LNCAP (cell line): ENCODE measurements at regions not wholly inside any gene's neighbourhood (a gene's known extent, or its start where the extent isn't known, plus 50 kb on each side); places are given as distances from the start of the nearest gene placed in this dataset.

Source experiments
- TF ChIP-seq, protein P1 (sequence below): fragments of 450-650 bp; IDR thresholded peaks from 2 replicates; pipeline ENCODE4 v1.5.1; 2017; ENCODE audit warnings: mild to moderate bottlenecking

DNA sequence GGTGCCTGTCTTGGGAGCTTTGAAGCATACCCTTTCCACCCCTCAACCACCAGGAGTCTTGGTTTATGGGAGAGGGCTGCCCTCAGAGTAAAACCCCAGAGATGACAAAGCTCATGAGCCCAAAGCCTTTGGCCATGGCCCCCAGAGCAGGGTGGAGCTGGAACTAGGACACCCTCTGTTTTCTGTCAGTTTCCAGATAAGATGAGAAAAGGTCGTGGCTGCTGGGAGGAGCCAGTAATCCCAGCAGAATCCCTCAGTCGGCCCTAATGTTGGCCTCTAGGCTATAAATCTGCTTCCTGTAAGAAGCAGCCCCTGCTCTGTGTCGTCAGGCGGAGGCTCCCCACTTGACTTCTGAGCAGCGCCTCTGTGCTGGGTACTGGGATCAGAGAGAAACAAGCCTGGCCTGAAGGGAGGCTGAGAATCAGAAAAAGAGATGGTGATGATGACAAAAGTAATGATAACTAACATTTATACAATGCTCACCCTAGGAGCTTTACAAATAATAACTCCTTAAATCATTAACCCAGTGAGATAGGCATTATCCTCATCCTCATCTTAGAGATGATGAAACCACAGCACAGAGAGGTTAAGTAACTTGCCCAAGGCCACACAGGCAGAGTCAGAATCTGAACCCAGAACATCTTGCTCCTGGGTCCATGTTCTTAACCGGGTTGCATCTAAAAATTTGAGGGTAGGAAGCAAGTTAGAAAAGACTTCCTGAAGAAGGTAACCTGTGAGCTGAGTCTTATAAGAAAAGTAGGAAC, 471.4 kb downstream of the SOX6 start:
- TF ChIP-seq, protein P1, sequence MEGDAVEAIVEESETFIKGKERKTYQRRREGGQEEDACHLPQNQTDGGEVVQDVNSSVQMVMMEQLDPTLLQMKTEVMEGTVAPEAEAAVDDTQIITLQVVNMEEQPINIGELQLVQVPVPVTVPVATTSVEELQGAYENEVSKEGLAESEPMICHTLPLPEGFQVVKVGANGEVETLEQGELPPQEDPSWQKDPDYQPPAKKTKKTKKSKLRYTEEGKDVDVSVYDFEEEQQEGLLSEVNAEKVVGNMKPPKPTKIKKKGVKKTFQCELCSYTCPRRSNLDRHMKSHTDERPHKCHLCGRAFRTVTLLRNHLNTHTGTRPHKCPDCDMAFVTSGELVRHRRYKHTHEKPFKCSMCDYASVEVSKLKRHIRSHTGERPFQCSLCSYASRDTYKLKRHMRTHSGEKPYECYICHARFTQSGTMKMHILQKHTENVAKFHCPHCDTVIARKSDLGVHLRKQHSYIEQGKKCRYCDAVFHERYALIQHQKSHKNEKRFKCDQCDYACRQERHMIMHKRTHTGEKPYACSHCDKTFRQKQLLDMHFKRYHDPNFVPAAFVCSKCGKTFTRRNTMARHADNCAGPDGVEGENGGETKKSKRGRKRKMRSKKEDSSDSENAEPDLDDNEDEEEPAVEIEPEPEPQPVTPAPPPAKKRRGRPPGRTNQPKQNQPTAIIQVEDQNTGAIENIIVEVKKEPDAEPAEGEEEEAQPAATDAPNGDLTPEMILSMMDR = no peak

DNA sequence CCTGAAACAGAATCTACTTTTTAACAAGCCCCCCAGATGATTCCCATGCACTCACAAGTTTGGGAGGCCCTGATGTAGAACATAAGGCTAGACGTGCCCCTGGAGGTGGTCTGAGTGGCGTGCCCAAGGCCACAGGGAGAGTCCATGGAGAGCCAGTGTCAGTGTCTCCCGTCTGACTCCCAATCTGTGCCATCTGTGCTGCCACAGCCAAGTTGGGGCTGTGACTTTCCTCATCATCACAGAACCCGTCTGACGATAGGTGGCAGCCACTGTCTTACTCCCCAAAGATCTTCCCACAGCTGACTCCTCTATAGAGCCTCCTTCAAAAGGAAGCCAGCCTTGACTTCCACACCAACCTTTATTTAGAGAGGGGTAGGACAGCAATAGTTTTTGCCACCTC, 470.5 kb downstream of the SOX6 start:
- TF ChIP-seq, protein P1 = no peak

DNA sequence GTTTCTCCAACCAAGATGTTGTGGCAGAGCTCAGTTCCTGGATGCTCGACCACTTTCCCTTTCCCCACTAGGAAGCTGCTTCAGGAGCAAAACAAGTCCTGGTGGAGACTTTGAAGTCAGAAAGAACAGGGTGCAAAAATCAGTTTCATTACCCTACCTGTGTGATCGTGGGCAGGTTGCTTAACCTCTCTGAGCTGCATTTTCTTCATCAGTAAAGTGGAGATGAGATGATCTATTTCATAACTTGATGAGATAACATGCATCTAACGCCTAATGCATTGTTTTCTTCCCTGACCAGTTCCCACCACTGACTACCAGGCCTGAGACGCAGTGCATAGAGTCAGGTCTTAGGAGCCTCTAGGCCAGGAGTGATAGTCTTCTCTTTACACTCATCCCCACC, 470.0 kb downstream of the SOX6 start:
- TF ChIP-seq, protein P1 = no peak

DNA sequence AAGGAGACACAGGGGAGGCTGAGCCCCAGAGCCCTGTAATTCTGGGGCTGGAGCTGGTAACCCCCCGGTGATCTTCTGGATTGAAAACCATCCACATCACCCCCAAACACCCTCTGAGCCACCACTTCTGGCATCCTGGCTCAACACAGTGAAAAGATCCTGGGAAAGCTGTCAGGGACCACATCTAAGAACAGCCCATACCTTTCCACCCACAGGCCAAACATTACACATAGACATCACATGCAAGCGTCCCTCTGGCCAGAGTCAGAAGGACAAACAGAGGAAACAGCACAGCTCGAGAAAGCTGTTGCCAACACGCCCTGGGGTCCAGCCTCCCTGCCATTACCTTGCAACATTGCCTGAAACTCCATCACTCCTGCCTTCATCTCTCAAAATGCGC, 469.5 kb downstream of the SOX6 start:
- TF ChIP-seq, protein P1 = no peak

DNA sequence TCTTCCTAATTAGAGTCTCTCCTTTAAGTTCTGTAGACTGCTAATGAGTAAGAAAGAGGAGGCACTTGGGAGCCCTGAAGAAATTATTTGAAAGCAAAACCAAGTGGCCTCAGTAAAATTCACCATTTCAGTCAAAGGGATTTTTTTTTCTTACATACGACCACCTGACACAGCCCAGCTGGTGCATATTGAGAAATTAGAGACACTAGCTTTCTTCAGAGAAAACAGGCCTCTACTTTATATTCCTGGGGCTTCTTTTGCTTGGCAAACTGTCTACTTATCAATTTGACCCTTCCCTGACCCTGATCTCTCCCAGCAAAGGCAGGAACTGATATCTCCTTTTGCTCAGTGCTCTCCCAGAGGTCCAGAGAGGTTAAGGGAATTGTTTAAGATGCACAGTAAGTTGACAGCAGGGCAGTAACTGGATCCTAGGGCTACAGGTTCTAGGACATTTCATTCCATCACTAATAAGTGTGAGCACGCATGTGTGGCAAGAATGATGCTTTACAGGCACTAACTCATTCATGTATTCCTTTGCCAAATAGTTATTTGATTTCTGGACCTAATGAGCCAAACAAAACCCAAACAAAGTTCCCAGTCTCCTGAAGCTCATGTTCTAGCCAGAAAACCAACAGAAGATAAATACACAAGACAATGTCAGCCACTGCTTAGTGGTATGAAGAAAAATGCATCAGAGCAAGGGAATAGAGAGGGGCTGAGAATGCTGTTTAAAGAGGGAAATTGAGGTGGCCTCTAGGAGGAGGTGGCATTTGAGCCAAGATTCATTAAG, 467.6 kb downstream of the SOX6 start:
- TF ChIP-seq, protein P1 = no peak

DNA sequence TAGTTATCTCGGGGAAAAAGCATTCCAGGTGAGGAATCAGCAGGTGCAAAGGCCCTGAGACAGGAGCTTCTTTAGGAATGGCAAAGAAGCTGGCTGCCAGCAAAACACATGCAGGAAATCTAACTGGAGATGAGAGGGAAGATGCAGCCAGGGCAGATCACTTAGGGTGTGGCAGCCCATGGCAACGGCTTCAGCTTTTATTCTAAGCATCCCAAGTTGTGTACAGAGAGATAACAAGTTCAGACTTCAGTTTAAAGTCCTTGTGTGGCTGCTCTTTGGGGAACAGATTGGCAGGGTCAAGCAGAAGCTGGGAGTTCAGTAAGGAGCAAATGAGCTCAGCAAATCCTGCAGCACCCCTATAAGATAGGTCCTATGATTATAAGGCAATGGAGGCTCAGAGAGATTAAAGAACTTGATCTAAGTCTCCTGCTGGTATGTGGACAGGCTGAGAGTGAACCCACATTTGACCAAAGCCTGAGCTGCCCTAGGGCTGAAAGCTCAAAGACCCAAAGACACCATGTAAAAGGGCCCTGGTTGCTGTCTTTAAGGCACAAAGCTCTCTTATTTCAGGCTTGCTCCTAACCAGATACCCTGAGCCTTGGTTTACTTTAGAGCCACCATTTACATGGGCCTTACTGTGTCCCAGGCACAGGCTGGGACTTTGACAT, 466.8 kb downstream of the SOX6 start:
- TF ChIP-seq, protein P1 = no peak

DNA sequence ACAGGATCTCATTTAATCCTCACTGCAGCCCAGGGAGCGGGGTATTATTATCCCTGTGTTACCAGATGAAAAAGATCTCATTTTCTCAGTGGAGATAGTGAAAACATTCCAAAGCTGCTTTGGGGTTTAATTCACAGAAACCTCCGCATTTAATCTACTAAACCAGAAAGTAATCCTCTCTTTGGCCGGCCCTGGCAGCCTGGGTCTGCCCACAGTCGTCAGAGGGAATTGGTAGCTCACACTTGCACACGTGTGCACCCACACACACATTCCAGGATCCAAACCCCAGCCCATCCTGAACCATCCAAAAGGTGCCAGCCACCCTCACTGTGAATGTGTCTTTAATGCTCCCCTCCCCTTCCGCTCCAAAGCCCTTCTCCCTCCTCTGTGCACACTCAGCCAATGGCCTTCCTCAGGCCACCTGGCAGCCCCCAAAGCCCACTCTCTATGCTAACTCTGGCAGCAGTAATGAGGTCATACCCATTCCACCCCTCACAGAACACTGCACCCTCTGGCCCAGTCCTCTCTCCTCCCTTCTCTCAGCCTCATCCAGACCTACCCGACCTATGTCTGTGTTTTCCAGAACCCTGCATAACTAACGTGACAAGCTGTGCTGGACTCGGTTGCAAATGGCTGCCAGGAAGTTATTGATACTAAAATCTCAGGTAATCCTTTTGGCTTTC, 466.2 kb downstream of the SOX6 start:
- TF ChIP-seq, protein P1 = no peak
